HFF-Myc (cell line): ENCODE measurements at regions not wholly inside any gene's neighbourhood (a gene's known extent, or its start where the extent isn't known, plus 50 kb on each side); places are given as distances from the start of the nearest gene placed in this dataset.
"Not testable (repeated sequence)": the region's sequence is repeated elsewhere in the genome, so short reads cannot be mapped to it uniquely, and the experiment has no call there.

Experiments used
- DNase-seq: peaks from one replicate; pipeline ENCODE4 v3.0.0-alpha.2; 2011; ENCODE audit warnings: low read depth; ENCODE audit errors: extremely low read depth
- H3K4me3 ChIP-seq: replicated peaks from 2 replicates; pipeline ENCODE4 v1.5.1; 2011; ENCODE audit warnings: low read depth, mild to moderate bottlenecking, control low read depth, low read length
- TF ChIP-seq, protein P1 (sequence below): IDR thresholded peaks from 2 replicates; pipeline ENCODE4 v1.5.1; 2012; ENCODE audit warnings: mild to moderate bottlenecking, low read depth, low read length, control low read depth; ENCODE audit errors: missing control alignments

- no peak for DNase-seq
- TF ChIP-seq, protein P1, sequence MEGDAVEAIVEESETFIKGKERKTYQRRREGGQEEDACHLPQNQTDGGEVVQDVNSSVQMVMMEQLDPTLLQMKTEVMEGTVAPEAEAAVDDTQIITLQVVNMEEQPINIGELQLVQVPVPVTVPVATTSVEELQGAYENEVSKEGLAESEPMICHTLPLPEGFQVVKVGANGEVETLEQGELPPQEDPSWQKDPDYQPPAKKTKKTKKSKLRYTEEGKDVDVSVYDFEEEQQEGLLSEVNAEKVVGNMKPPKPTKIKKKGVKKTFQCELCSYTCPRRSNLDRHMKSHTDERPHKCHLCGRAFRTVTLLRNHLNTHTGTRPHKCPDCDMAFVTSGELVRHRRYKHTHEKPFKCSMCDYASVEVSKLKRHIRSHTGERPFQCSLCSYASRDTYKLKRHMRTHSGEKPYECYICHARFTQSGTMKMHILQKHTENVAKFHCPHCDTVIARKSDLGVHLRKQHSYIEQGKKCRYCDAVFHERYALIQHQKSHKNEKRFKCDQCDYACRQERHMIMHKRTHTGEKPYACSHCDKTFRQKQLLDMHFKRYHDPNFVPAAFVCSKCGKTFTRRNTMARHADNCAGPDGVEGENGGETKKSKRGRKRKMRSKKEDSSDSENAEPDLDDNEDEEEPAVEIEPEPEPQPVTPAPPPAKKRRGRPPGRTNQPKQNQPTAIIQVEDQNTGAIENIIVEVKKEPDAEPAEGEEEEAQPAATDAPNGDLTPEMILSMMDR: no peak
- H3K4me3 ChIP-seq: no peak overlapping the region
These were observed 129.0 kb downstream of the MAP3K7 start for GRCh38 chr6:90457867-90458259.

- not testable (repeated sequence) for DNase-seq
These were observed 129.6 kb downstream of the MAP3K7 start for GRCh38 chr6:90456997-90457866.

GRCh38 chr6:90456001-90456400 is 130.9 kb downstream of the MAP3K7 start:
- TF ChIP-seq, protein P1: no peak
- no peak overlapping the region for H3K4me3 ChIP-seq
- no peak for DNase-seq

More at GRCh38 chr6:90456997-90457866, 129.6 kb downstream of the MAP3K7 start:
- H3K4me3 ChIP-seq: not testable (repeated sequence)

- DNase-seq: no peak
- TF ChIP-seq, protein P1: no peak
- no peak overlapping the region for H3K4me3 ChIP-seq
These were observed 131.9 kb downstream of the MAP3K7 start for GRCh38 chr6:90454836-90455427.

DNA sequence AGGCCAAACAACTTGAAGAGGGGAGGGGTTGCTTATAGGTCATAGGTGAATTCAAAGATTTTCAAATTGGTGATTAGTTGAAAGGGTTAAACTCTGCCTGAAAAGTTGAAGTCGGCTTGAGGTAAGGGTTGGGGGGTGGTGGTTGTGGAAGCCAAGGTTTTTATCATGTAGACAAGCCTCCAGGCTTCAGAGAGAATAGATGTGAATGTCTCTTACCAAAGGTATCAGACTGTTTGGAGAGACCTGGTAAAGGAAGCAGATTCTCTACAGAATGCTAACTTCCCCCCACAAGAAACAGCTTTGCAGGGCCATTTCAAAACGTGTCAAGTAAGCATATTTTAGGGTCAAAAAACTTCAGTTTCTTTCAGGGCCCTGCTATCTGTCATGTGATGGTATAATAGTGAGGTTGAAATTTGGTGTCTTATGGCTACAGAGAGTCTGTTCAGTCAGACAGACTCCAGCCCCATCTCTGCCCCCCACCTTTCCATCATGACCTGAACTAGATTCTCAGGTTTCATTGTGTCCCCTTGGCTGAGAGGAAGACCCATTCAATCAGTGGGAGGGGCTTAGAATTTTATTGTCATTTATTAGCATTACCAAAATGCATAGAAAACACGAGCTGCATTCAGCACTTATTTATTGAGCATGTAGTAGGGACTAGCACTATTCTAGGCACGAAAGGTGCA is 136.5 kb downstream of the MAP3K7 start:
- no peak for DNase-seq
- H3K4me3 ChIP-seq: no peak overlapping the region
- TF ChIP-seq, protein P1: no peak

DNA sequence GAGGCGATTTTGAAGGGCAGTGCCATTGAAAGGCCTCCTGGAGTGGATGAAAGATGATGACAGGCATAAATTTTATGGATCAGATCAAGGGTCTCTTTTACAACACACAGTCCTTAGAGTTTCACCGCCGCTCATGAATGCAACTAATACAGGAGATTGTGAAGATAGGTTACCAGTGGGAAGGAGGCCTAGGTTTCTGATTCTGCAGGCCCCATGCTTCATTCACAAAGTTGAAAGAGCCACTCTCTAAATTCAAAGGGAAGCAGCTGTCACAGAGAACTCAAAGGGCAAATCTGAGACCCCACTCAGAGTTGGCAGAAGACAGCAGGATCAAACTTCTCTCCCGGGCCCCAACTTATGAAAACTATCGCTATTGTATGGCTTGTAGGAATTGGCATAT is 137.6 kb downstream of the MAP3K7 start:
- no peak for DNase-seq
- TF ChIP-seq, protein P1: no peak
- H3K4me3 ChIP-seq: no peak overlapping the region

DNA sequence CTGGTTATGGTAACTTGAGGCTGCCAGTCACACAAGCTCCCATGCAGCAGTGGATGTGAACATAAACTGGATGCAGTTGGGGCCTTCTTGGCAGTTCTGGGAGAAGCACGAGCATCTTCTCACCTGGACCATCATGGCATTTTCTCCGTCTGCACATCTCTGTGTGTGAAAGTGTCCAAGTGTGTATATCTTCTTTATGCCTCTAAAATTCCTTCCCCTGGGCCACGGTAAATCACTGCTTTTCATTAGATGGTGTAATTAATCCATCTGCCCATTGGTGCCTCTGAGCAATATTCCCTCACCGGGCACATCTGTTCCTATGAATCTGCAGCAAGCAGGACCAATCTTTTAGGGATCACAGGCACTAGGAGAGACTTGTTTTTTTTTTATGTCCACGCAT is 138.0 kb downstream of the MAP3K7 start:
- no peak overlapping the region for H3K4me3 ChIP-seq
- DNase-seq: no peak
- TF ChIP-seq, protein P1: no peak
